ENCODE measurements at regions not wholly inside any gene's neighbourhood (a gene's known extent, or its start where the extent isn't known, plus 50 kb on each side); places are given as distances from the start of the nearest gene placed in this dataset.

DNA sequence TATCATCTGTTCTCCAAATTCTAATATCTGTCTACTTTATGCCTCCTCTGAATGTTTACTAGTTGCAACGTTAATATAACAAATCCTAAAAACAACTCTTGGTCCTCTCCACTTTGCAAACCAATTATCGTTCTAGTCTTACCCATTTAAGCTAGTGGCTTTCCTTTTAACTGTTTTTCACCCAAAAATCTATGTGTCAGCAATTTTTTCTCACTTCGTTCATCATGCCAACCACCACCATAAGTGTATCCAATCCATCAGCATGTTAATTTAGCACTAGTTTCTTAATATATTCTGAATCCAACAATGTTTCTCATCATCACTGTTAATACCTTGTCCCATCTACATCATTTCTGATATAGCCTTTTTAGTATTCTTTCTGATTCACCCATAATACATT lies 90.0 kb upstream of the RORB start:
- TF ChIP-seq TAF1 (IDR thresholded peaks at IDR 0.05; ENCODE audit: borderline replicate concordance, insufficient read depth, low read length) = no peak
- no peak for TF ChIP-seq POLR2AphosphoS5 (IDR thresholded peaks at IDR 0.05; ENCODE audit: low read depth, low read length)
- TF ChIP-seq FOXP2 (optimal IDR thresholded peaks at IDR 0.05; ENCODE audit: borderline replicate concordance, extremely low read depth, extremely low read length, insufficient read depth) = no peak
- TF ChIP-seq, protein P1, sequence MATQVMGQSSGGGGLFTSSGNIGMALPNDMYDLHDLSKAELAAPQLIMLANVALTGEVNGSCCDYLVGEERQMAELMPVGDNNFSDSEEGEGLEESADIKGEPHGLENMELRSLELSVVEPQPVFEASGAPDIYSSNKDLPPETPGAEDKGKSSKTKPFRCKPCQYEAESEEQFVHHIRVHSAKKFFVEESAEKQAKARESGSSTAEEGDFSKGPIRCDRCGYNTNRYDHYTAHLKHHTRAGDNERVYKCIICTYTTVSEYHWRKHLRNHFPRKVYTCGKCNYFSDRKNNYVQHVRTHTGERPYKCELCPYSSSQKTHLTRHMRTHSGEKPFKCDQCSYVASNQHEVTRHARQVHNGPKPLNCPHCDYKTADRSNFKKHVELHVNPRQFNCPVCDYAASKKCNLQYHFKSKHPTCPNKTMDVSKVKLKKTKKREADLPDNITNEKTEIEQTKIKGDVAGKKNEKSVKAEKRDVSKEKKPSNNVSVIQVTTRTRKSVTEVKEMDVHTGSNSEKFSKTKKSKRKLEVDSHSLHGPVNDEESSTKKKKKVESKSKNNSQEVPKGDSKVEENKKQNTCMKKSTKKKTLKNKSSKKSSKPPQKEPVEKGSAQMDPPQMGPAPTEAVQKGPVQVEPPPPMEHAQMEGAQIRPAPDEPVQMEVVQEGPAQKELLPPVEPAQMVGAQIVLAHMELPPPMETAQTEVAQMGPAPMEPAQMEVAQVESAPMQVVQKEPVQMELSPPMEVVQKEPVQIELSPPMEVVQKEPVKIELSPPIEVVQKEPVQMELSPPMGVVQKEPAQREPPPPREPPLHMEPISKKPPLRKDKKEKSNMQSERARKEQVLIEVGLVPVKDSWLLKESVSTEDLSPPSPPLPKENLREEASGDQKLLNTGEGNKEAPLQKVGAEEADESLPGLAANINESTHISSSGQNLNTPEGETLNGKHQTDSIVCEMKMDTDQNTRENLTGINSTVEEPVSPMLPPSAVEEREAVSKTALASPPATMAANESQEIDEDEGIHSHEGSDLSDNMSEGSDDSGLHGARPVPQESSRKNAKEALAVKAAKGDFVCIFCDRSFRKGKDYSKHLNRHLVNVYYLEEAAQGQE (IDR thresholded peaks at IDR 0.05; ENCODE audit: insufficient read depth in 1 of 2, low read depth in 2 of 2, low read length in 2 of 2) = no peak
- TF ChIP-seq SIN3A (IDR thresholded peaks at IDR 0.05; ENCODE audit: borderline replicate concordance, insufficient read depth, low read length) = no peak

DNA sequence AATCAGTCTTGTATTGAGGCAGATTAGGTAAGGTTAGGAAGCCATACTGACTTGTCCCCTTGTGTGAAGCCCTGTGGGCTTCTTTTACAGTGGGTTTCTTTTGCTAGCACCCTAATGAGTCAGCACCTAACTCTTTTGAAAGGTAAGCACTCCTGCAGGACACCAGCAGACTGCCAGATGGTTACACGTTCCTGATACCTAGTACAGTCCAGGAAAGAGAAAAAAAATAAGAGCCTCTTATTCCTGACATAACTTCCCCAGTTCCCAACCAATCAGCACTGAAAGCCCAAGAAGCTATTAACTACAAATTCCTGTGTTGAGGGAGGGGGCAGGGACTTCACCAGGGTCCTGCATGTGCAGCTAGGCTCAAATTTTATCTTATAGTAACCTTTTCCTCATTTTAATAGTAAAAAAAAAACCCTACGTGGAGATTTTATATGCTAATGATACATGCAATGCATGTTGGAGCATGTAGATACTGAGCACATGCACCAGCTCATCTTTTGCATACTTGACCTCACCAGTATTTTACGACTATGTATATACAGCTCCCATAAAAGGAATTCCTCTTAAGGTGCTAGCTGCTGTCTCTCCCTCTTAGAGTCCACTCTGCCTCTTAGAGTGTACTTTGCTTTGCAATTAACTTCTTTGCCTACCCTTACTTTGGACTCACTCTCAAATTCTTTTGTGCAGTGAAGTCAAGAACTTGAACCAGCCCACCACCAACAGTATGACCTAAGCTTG lies 84.7 kb upstream of the RORB start:
- TF ChIP-seq, protein P1 (IDR thresholded peaks at IDR 0.05; ENCODE audit: insufficient read depth in 1 of 2, low read depth in 2 of 2, low read length in 2 of 2) = no peak
- TF ChIP-seq POLR2AphosphoS5 (IDR thresholded peaks at IDR 0.05; ENCODE audit: low read depth, low read length) (no peak), TAF1 (IDR thresholded peaks at IDR 0.05; ENCODE audit: borderline replicate concordance, insufficient read depth, low read length) (no peak), FOXP2 (optimal IDR thresholded peaks at IDR 0.05; ENCODE audit: borderline replicate concordance, extremely low read depth, extremely low read length, insufficient read depth) (no peak), SIN3A (IDR thresholded peaks at IDR 0.05; ENCODE audit: borderline replicate concordance, insufficient read depth, low read length) (no peak)

- TF ChIP-seq, protein P1 (IDR thresholded peaks at IDR 0.05; ENCODE audit: insufficient read depth in 1 of 2, low read depth in 2 of 2, low read length in 2 of 2) = no peak
- no peak for TF ChIP-seq POLR2AphosphoS5 (IDR thresholded peaks at IDR 0.05; ENCODE audit: low read depth, low read length)
- TF ChIP-seq TAF1 (IDR thresholded peaks at IDR 0.05; ENCODE audit: borderline replicate concordance, insufficient read depth, low read length) = no peak
- no peak for TF ChIP-seq FOXP2 (optimal IDR thresholded peaks at IDR 0.05; ENCODE audit: borderline replicate concordance, extremely low read depth, extremely low read length, insufficient read depth)
- TF ChIP-seq SIN3A (IDR thresholded peaks at IDR 0.05; ENCODE audit: borderline replicate concordance, insufficient read depth, low read length) = no peak
Observed at GRCh38 chr9:74413876-74414275, 83.3 kb upstream of the RORB start.

GRCh38 chr9:74414325-74414724 lies 82.8 kb upstream of the RORB start:
- no peak for TF ChIP-seq TAF1 (IDR thresholded peaks at IDR 0.05; ENCODE audit: borderline replicate concordance, insufficient read depth, low read length)
- TF ChIP-seq, protein P1 (IDR thresholded peaks at IDR 0.05; ENCODE audit: insufficient read depth in 1 of 2, low read depth in 2 of 2, low read length in 2 of 2) = no peak
- no peak for TF ChIP-seq FOXP2 (optimal IDR thresholded peaks at IDR 0.05; ENCODE audit: borderline replicate concordance, extremely low read depth, extremely low read length, insufficient read depth)
- TF ChIP-seq POLR2AphosphoS5 (IDR thresholded peaks at IDR 0.05; ENCODE audit: low read depth, low read length) = no peak
- TF ChIP-seq SIN3A (IDR thresholded peaks at IDR 0.05; ENCODE audit: borderline replicate concordance, insufficient read depth, low read length) = no peak

Measured in PFSK-1 (cell line).